DOHH2 (cell line): ENCODE measurements at regions not wholly inside any gene's neighbourhood (a gene's known extent, or its start where the extent isn't known, plus 50 kb on each side); places are given as distances from the start of the nearest gene placed in this dataset.

Experiments used
- EZH2phosphoT487 ChIP-seq: fragments of 200-600 bp; sonication (generic); IDR thresholded peaks from 2 replicates; pipeline ENCODE4 v1.6.1; 2017; ENCODE audit warnings: borderline replicate concordance, mild to moderate bottlenecking, antibody characterized with exemption, low read length, moderate library complexity, mixed read lengths
- TF ChIP-seq, protein P1 (sequence below): fragments of 200-600 bp; sonication (generic); IDR thresholded peaks from one replicate; pipeline ENCODE4 v1.5.1; 2014; ENCODE audit warnings: antibody characterized with exemption, mild to moderate bottlenecking, low read depth, low read length; ENCODE audit not compliant: poor library complexity, severe bottlenecking

DNA sequence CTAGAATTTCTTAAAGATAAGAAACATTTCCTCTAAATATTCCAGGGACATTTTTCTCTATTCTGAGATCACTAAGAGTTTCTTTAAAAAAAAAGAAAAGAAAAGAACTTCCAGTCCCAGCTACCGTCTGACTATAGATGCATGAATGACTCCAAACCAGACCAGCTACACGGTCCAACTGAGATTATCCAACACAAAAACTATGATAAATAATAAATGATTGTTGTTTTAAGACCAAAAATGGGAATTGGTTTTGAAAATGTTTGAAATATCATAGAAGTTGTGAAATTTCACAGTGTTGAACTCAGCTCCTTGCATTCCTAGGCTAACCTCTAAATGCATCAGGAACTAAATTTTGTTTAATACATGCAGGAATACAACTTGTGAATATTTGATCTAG, 1619.6 kb upstream of the LRRTM3 start:
- TF ChIP-seq, protein P1, sequence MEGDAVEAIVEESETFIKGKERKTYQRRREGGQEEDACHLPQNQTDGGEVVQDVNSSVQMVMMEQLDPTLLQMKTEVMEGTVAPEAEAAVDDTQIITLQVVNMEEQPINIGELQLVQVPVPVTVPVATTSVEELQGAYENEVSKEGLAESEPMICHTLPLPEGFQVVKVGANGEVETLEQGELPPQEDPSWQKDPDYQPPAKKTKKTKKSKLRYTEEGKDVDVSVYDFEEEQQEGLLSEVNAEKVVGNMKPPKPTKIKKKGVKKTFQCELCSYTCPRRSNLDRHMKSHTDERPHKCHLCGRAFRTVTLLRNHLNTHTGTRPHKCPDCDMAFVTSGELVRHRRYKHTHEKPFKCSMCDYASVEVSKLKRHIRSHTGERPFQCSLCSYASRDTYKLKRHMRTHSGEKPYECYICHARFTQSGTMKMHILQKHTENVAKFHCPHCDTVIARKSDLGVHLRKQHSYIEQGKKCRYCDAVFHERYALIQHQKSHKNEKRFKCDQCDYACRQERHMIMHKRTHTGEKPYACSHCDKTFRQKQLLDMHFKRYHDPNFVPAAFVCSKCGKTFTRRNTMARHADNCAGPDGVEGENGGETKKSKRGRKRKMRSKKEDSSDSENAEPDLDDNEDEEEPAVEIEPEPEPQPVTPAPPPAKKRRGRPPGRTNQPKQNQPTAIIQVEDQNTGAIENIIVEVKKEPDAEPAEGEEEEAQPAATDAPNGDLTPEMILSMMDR = no peak
- TF ChIP-seq EZH2phosphoT487 = no peak
